SK-N-SH treated with all-trans-retinoic acid at 6 μM for 48 hours (cell line): ENCODE measurements at regions not wholly inside any gene's neighbourhood (a gene's known extent, or its start where the extent isn't known, plus 50 kb on each side); places are given as distances from the start of the nearest gene placed in this dataset.

Experiments
- ATAC-seq: fragments of 200-7000 bp; cut with Tn5 transposase; 3 replicates; pipeline ENCODE4 v1.9.1; 2020; ENCODE audit warnings: mild to moderate bottlenecking, moderate library complexity
- ARNTL ChIP-seq: fragments of 450-650 bp; formaldehyde crosslinking; IDR thresholded peaks from 2 replicates; pipeline ENCODE4 v1.5.0; 2020; ENCODE audit warnings: low read depth, mild to moderate bottlenecking, moderate library complexity, borderline replicate concordance
- BACH2 ChIP-seq: fragments of 250-450 bp; sonication (Bioruptor Pico); IDR thresholded peaks from 2 replicates; pipeline ENCODE4 v1.9.0; 2021; ENCODE audit warnings: mild to moderate bottlenecking, borderline replicate concordance
- CSDC2 ChIP-seq: fragments of 250-450 bp; sonication (Bioruptor Pico); IDR thresholded peaks from 2 replicates; pipeline ENCODE4 v1.5.0; 2020; ENCODE audit warnings: mild to moderate bottlenecking, moderate library complexity
- ESRRG ChIP-seq: fragments of 250-450 bp; sonication (Bioruptor Pico); IDR thresholded peaks from 2 replicates; pipeline ENCODE4 v1.6.1; 2021; ENCODE audit warnings: mild to moderate bottlenecking
- GLIS3 ChIP-seq: fragments of 250-450 bp; sonication (Bioruptor Pico); IDR thresholded peaks from 2 replicates; pipeline ENCODE4 v1.5.0; 2020; ENCODE audit warnings: mild to moderate bottlenecking, moderate library complexity
- OSR1 ChIP-seq: fragments of 250-450 bp; sonication (Bioruptor Pico); IDR thresholded peaks from 2 replicates; pipeline ENCODE4 v1.8.0; 2022; ENCODE audit warnings: moderate library complexity, mild to moderate bottlenecking, inconsistent platforms
- PPARA ChIP-seq: fragments of 250-450 bp; sonication (Bioruptor Pico); IDR thresholded peaks from 2 replicates; pipeline ENCODE4 v1.5.0; 2020; ENCODE audit warnings: mild to moderate bottlenecking, borderline replicate concordance
- RARB ChIP-seq: fragments of 250-450 bp; sonication (Bioruptor Pico); IDR thresholded peaks from 2 replicates; pipeline ENCODE4 v1.8.0; 2021; ENCODE audit warnings: mild to moderate bottlenecking, moderate library complexity
- SNAI2 ChIP-seq: fragments of 250-450 bp; sonication (Bioruptor Pico); IDR thresholded peaks from 2 replicates; pipeline ENCODE4 v1.5.0; 2020; ENCODE audit warnings: mild to moderate bottlenecking, moderate library complexity
- TCF4 ChIP-seq: fragments of 250-450 bp; sonication (Bioruptor Pico); IDR thresholded peaks from 2 replicates; pipeline ENCODE4 v1.8.0; 2021; ENCODE audit warnings: mild to moderate bottlenecking, moderate library complexity, borderline replicate concordance
- TOX ChIP-seq: fragments of 250-450 bp; sonication (Bioruptor Pico); IDR thresholded peaks from 2 replicates; pipeline ENCODE4 v1.8.0; 2021; ENCODE audit warnings: mild to moderate bottlenecking, moderate library complexity, borderline replicate concordance
- ZC3H10 ChIP-seq: fragments of 250-450 bp; sonication (Bioruptor Pico); IDR thresholded peaks from 2 replicates; pipeline ENCODE4 v1.5.1; 2021; ENCODE audit warnings: mild to moderate bottlenecking, moderate library complexity
- ZFP3 ChIP-seq: fragments of 250-450 bp; sonication (Bioruptor Pico); IDR thresholded peaks from 2 replicates; pipeline ENCODE4 v1.5.0; 2020; ENCODE audit warnings: mild to moderate bottlenecking, moderate library complexity
- ZFP30 ChIP-seq: fragments of 450-650 bp; formaldehyde crosslinking; IDR thresholded peaks from 2 replicates; pipeline ENCODE4 v1.5.0; 2022; ENCODE audit warnings: mild to moderate bottlenecking, moderate library complexity
- ZNF565 ChIP-seq: fragments of 450-650 bp; formaldehyde crosslinking; conservative IDR thresholded peaks from 2 replicates; pipeline ENCODE4 v1.5.0; 2020; ENCODE audit warnings: low read depth, mild to moderate bottlenecking, moderate library complexity
- ZNF70 ChIP-seq: fragments of 450-650 bp; formaldehyde crosslinking; IDR thresholded peaks from 2 replicates; pipeline ENCODE4 v1.5.0; 2020; ENCODE audit warnings: mild to moderate bottlenecking, moderate library complexity
- ZNF8 ChIP-seq: fragments of 450-650 bp; formaldehyde crosslinking; IDR thresholded peaks from 2 replicates; pipeline ENCODE4 v1.5.0; 2020; ENCODE audit warnings: mild to moderate bottlenecking, moderate library complexity
- TF ChIP-seq, protein P1 (sequence below): fragments of 250-450 bp; sonication (Bioruptor Pico); IDR thresholded peaks from 2 replicates; pipeline ENCODE4 v1.8.0; 2020; ENCODE audit warnings: mild to moderate bottlenecking, moderate library complexity, borderline replicate concordance
- TF ChIP-seq, protein P2 (sequence below): fragments of 250-450 bp; sonication (Bioruptor Pico); IDR thresholded peaks from 2 replicates; pipeline ENCODE4 v1.5.0; 2020; ENCODE audit warnings: mild to moderate bottlenecking, moderate library complexity
- TF ChIP-seq, protein P3 (sequence below): fragments of 250-450 bp; sonication (Bioruptor Pico); IDR thresholded peaks from 2 replicates; pipeline ENCODE4 v1.5.1; 2020; ENCODE audit warnings: low read depth, mild to moderate bottlenecking, moderate library complexity
- TF ChIP-seq, protein P4 (sequence below): fragments of 250-450 bp; sonication (Bioruptor Pico); IDR thresholded peaks from 2 replicates; pipeline ENCODE4 v1.8.0; 2021; ENCODE audit warnings: low read depth, mild to moderate bottlenecking, moderate library complexity, borderline replicate concordance

DNA sequence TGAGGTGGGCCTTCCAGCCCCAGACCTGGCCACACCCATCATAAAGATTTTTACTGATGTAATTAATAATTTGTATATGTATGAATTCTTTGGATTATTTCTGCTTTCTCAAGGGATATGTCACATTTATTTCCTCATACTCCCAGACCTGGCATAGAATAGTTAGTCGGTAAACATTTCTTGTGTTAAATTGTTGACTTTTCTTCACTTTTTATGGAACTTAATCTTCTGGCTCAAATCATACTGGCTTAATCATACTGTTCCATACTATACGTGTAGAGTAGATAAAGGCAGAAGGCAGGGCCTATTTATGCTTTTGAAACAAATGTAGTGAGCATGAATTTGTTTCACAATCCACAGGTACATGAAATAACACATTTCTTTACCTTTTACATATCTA, 155.8 kb downstream of the DEPDC1B start:
- ATAC-seq: no peak
- no peak for TF ChIP-seq TCF4 (CRISPR knock-in tag)
- TF ChIP-seq ZNF565 (CRISPR knock-in tag): no peak
- no peak for TF ChIP-seq ZC3H10 (CRISPR knock-in tag)
- TF ChIP-seq RARB (CRISPR knock-in tag): no peak
- TF ChIP-seq, protein P1, sequence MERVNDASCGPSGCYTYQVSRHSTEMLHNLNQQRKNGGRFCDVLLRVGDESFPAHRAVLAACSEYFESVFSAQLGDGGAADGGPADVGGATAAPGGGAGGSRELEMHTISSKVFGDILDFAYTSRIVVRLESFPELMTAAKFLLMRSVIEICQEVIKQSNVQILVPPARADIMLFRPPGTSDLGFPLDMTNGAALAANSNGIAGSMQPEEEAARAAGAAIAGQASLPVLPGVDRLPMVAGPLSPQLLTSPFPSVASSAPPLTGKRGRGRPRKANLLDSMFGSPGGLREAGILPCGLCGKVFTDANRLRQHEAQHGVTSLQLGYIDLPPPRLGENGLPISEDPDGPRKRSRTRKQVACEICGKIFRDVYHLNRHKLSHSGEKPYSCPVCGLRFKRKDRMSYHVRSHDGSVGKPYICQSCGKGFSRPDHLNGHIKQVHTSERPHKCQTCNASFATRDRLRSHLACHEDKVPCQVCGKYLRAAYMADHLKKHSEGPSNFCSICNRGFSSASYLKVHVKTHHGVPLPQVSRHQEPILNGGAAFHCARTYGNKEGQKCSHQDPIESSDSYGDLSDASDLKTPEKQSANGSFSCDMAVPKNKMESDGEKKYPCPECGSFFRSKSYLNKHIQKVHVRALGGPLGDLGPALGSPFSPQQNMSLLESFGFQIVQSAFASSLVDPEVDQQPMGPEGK (CRISPR knock-in tag): no peak
- no peak for TF ChIP-seq CSDC2 (CRISPR knock-in tag)
- TF ChIP-seq ARNTL (CRISPR knock-in tag): no peak
- TF ChIP-seq, protein P2, sequence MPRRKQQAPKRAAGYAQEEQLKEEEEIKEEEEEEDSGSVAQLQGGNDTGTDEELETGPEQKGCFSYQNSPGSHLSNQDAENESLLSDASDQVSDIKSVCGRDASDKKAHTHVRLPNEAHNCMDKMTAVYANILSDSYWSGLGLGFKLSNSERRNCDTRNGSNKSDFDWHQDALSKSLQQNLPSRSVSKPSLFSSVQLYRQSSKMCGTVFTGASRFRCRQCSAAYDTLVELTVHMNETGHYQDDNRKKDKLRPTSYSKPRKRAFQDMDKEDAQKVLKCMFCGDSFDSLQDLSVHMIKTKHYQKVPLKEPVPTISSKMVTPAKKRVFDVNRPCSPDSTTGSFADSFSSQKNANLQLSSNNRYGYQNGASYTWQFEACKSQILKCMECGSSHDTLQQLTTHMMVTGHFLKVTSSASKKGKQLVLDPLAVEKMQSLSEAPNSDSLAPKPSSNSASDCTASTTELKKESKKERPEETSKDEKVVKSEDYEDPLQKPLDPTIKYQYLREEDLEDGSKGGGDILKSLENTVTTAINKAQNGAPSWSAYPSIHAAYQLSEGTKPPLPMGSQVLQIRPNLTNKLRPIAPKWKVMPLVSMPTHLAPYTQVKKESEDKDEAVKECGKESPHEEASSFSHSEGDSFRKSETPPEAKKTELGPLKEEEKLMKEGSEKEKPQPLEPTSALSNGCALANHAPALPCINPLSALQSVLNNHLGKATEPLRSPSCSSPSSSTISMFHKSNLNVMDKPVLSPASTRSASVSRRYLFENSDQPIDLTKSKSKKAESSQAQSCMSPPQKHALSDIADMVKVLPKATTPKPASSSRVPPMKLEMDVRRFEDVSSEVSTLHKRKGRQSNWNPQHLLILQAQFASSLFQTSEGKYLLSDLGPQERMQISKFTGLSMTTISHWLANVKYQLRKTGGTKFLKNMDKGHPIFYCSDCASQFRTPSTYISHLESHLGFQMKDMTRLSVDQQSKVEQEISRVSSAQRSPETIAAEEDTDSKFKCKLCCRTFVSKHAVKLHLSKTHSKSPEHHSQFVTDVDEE (CRISPR knock-in tag): no peak
- TF ChIP-seq OSR1: no peak
- no peak for TF ChIP-seq GLIS3 (CRISPR knock-in tag)
- TF ChIP-seq TOX (CRISPR knock-in tag): no peak
- TF ChIP-seq ZNF8 (CRISPR knock-in tag): no peak
- TF ChIP-seq ZNF70: no peak
- TF ChIP-seq ZFP3 (CRISPR knock-in tag): no peak
- TF ChIP-seq, protein P3, sequence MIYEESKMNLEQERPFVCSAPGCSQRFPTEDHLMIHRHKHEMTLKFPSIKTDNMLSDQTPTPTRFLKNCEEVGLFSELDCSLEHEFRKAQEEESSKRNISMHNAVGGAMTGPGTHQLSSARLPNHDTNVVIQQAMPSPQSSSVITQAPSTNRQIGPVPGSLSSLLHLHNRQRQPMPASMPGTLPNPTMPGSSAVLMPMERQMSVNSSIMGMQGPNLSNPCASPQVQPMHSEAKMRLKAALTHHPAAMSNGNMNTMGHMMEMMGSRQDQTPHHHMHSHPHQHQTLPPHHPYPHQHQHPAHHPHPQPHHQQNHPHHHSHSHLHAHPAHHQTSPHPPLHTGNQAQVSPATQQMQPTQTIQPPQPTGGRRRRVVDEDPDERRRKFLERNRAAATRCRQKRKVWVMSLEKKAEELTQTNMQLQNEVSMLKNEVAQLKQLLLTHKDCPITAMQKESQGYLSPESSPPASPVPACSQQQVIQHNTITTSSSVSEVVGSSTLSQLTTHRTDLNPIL (CRISPR knock-in tag): no peak
- TF ChIP-seq, protein P4, sequence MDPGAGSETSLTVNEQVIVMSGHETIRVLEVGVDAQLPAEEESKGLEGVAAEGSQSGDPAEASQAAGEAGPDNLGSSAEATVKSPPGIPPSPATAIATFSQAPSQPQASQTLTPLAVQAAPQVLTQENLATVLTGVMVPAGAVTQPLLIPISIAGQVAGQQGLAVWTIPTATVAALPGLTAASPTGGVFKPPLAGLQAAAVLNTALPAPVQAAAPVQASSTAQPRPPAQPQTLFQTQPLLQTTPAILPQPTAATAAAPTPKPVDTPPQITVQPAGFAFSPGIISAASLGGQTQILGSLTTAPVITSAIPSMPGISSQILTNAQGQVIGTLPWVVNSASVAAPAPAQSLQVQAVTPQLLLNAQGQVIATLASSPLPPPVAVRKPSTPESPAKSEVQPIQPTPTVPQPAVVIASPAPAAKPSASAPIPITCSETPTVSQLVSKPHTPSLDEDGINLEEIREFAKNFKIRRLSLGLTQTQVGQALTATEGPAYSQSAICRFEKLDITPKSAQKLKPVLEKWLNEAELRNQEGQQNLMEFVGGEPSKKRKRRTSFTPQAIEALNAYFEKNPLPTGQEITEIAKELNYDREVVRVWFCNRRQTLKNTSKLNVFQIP (CRISPR knock-in tag): no peak
- TF ChIP-seq BACH2 (CRISPR knock-in tag): no peak
- TF ChIP-seq SNAI2 (CRISPR knock-in tag): no peak

DNA sequence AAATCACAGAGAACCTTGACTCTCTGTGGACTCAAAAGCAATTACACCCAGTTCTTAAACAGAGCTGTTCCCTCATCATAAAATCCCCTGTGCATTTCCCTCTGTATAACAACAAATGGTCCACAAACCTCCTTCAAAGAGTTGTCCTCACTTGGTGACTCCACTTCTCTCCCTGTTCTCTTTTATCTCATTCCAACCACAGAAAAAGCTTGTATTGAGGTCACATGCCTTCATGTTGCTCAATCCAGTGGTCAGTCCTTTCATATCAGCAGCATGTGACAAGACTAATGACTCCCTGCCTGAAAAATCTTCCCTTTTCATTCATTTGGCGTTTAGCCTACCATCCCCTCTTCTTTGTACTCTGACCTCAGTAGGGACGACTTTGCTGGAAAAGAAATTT, 158.0 kb downstream of the DEPDC1B start:
- ATAC-seq: no peak
- TF ChIP-seq ARNTL (CRISPR knock-in tag) (no peak), CSDC2 (CRISPR knock-in tag) (no peak), PPARA (CRISPR knock-in tag) (no peak), ZFP3 (CRISPR knock-in tag) (no peak), ZNF565 (CRISPR knock-in tag) (no peak), SNAI2 (CRISPR knock-in tag) (no peak), OSR1 (no peak), ESRRG (CRISPR knock-in tag) (no peak), BACH2 (CRISPR knock-in tag) (no peak), GLIS3 (CRISPR knock-in tag) (no peak), ZFP30 (no peak)
- TF ChIP-seq, protein P2 (CRISPR knock-in tag): no peak
